Calu3 (cell line): ENCODE measurements at regions not wholly inside any gene's neighbourhood (a gene's known extent, or its start where the extent isn't known, plus 50 kb on each side); places are given as distances from the start of the nearest gene placed in this dataset.

Experiments used
- BruUV-seq: library from RNA; stranded (reverse); fragments of 400-500 nt; replicated peaks from 2 replicates; lab custom pipeline; 2021; lab: Mats Ljungman, UMichigan
- CTCF ChIA-PET: fragments of 300-600 bp; sonication (Branson Sonifier 250); formaldehyde crosslinking; loops from one replicate; lab custom pipeline; 2022; ENCODE audit warnings: antibody characterized with exemption; lab: Charles Lee
- DNase-seq: peaks from one replicate; pipeline ENCODE4 v3.0.0; 2022
- H3K27ac Mint-ChIP-seq: one replicate; pipeline ENCODE4 v1.8.0; 2022; ENCODE audit warnings: mixed read lengths; ENCODE audit not compliant: unreplicated experiment
- H3K27me3 Mint-ChIP-seq: one replicate; pipeline ENCODE4 v1.8.0; 2022; ENCODE audit warnings: mixed read lengths; ENCODE audit not compliant: unreplicated experiment
- H3K36me3 Mint-ChIP-seq: one replicate; pipeline ENCODE4 v1.8.0; 2022; ENCODE audit warnings: mild to moderate bottlenecking, moderate library complexity, mixed read lengths; ENCODE audit not compliant: insufficient read depth, unreplicated experiment
- H3K4me1 Mint-ChIP-seq: one replicate; pipeline ENCODE4 v1.8.0; 2022; ENCODE audit warnings: mild to moderate bottlenecking, low read depth, mixed read lengths; ENCODE audit not compliant: unreplicated experiment
- H3K4me3 Mint-ChIP-seq: one replicate; pipeline ENCODE4 v1.8.0; 2022; ENCODE audit warnings: mild to moderate bottlenecking, low read depth, moderate library complexity, mixed read lengths; ENCODE audit not compliant: unreplicated experiment
- H3K9me3 Mint-ChIP-seq: one replicate; pipeline ENCODE4 v1.8.0; 2022; ENCODE audit warnings: low read depth, mixed read lengths; ENCODE audit not compliant: unreplicated experiment
- intact Hi-C: fragments of 100-400 bp; cut with micrococcal nuclease; formaldehyde crosslinking; loops from one replicate; pipeline ENCODE4 v1.10.0; 2022; ENCODE audit not compliant: unreplicated experiment
- TF ChIP-seq, protein P1 (sequence below): fragments of 200-600 bp; IDR thresholded peaks from one replicate; pipeline ENCODE4 v1.8.0; 2022; ENCODE audit warnings: antibody characterized with exemption; ENCODE audit not compliant: unreplicated experiment

DNA sequence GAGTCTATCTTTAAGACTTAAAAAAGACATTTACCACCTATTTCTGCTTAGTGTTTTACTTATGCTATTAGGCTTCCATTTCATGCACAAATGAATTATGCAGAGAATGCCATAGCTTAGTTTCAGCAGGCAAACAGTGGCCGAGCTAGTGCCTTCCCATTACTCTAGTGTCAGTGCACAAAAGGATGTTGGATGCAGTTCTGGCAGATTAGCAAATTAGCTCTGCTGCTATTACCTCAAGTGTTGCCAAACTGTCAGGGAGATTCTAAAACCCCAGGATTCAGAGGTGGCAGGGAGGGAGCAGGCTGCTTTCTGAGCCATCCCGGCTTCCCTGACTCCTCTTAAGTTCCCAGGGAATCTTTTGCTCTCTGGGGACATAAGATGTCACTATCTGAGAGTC is 209.4 kb upstream of the NCAM1 start:
- no peaks in the 10 kb centered on the region for H3K36me3 Mint-ChIP-seq
- peaks cover 16% of the 10 kb centered on the region for H3K27me3 Mint-ChIP-seq
- CTCF ChIA-PET = no interaction called here
- no peak overlapping the region for H3K4me3 Mint-ChIP-seq
- H3K9me3 Mint-ChIP-seq = no peaks in the 10 kb centered on the region
- H3K4me1 Mint-ChIP-seq = no peaks in the 10 kb centered on the region
- intact Hi-C loops = no loop called here
- TF ChIP-seq, protein P1, sequence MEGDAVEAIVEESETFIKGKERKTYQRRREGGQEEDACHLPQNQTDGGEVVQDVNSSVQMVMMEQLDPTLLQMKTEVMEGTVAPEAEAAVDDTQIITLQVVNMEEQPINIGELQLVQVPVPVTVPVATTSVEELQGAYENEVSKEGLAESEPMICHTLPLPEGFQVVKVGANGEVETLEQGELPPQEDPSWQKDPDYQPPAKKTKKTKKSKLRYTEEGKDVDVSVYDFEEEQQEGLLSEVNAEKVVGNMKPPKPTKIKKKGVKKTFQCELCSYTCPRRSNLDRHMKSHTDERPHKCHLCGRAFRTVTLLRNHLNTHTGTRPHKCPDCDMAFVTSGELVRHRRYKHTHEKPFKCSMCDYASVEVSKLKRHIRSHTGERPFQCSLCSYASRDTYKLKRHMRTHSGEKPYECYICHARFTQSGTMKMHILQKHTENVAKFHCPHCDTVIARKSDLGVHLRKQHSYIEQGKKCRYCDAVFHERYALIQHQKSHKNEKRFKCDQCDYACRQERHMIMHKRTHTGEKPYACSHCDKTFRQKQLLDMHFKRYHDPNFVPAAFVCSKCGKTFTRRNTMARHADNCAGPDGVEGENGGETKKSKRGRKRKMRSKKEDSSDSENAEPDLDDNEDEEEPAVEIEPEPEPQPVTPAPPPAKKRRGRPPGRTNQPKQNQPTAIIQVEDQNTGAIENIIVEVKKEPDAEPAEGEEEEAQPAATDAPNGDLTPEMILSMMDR = no peak
- DNase-seq = no peak
- no peak overlapping the region for H3K27ac Mint-ChIP-seq
- no TSS peak for BruUV-seq

DNA sequence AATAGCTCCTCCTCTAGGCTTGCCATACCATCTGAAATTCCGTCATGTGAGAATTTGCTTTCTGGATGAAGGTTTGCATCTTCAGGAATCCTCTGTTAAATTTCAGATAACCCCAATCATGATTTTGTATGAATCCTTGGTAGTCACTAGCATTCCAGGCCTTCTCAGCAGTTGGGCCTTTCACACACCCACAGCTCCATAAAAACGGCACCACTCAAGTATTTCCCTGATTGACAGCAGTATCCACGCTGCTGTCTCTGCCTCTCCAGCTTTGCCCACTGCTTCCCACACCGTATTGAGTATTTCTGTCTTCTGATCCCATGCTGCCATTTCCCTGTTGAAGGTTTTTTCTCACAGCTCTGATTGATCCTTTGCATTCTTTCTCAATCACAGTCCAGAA is 208.7 kb upstream of the NCAM1 start:
- Mint-ChIP-seq H3K9me3 (no peaks in the 10 kb centered on the region), H3K4me3 (no peak overlapping the region), H3K27me3 (peaks cover 8% of the 10 kb centered on the region), H3K27ac (no peak overlapping the region), H3K4me1 (peaks cover 7% of the 10 kb centered on the region), H3K36me3 (no peaks in the 10 kb centered on the region)
- no peak for DNase-seq
- intact Hi-C loops = no loop called here
- BruUV-seq = no TSS peak
- CTCF ChIA-PET = no interaction called here
- TF ChIP-seq, protein P1 = no peak

DNA sequence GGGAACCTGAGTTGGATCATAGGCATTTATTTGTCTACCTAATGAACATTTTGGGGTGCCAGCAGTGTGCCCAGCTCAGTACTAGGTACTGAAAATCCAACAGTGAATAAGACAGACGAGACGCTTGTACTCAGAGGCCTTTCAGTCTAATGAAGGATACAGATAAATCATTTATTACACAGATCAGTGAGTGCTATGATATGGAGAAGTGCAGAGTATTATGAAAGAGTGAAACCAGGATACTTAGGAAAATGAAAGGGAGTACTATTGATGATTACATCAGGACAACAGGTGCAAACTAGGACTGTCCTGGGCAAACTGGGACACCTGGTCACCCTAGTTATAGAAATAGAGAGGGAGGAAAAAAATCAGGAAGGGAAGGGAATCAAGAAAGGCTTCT is 207.5 kb upstream of the NCAM1 start:
- H3K27ac Mint-ChIP-seq = no peak overlapping the region
- BruUV-seq = no TSS peak
- CTCF ChIA-PET = no interaction called here
- TF ChIP-seq, protein P1 = no peak
- DNase-seq = no peak
- H3K9me3 Mint-ChIP-seq = no peaks in the 10 kb centered on the region
- H3K27me3 Mint-ChIP-seq = no peaks in the 10 kb centered on the region
- peaks cover 13% of the 10 kb centered on the region for H3K4me1 Mint-ChIP-seq
- H3K36me3 Mint-ChIP-seq = no peaks in the 10 kb centered on the region
- H3K4me3 Mint-ChIP-seq = no peak overlapping the region
- intact Hi-C loops = no loop called here

DNA sequence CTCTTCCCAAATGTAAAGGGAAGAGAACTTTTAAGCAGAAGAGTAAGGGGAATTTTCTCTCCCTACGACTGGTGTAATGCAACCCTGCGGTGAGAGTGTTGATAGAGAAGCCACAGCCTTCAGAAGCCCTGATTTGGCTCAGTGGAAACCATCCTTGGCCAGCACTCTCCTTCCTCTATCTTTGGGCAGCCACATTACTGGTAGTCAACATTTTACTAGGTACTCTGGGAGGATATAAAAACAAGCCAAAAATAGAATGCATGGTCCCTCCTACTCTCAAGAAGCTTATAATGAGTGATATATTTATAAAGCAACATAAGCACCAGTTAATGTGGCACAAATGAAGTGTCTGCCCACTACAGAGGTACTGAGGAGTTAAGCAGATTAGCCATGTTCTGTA is 201.8 kb upstream of the NCAM1 start:
- Mint-ChIP-seq H3K9me3 (no peaks in the 10 kb centered on the region), H3K27ac (no peak overlapping the region), H3K4me1 (peaks cover 13% of the 10 kb centered on the region), H3K4me3 (no peak overlapping the region), H3K27me3 (no peaks in the 10 kb centered on the region), H3K36me3 (peaks cover 3% of the 10 kb centered on the region)
- no peak for DNase-seq
- TF ChIP-seq, protein P1 = no peak
- CTCF ChIA-PET = no interaction called here
- intact Hi-C loops = no loop called here
- BruUV-seq = no TSS peak
